ENCODE measurements at regions not wholly inside any gene's neighbourhood (a gene's known extent, or its start where the extent isn't known, plus 50 kb on each side); places are given as distances from the start of the nearest gene placed in this dataset.
"Not testable (repeated sequence)": the region's sequence is repeated elsewhere in the genome, so short reads cannot be mapped to it uniquely, and the experiment has no call there.

- DNase-seq (ENCODE audit: low read depth, low spot score) = no peak
- no peak for TF ChIP-seq CTCF (IDR thresholded peaks at IDR 0.05; ENCODE audit: insufficient read depth, low read length, missing control alignments)
- POLR2A ChIA-PET = no interaction called here
- no peak overlapping the region for H3K4me3 ChIP-seq (ENCODE audit: low read depth, low read length)
- CTCF ChIA-PET = no interaction called here
Observed at GRCh38 chr14:97058074-97058467, 260.9 kb downstream of the VRK1 start.

- TF ChIP-seq CTCF (IDR thresholded peaks at IDR 0.05; ENCODE audit: insufficient read depth, low read length, missing control alignments) = no peak
- POLR2A ChIA-PET = no interaction called here
- CTCF ChIA-PET = no interaction called here
- DNase-seq (ENCODE audit: low read depth, low spot score) = no peak
- H3K4me3 ChIP-seq (ENCODE audit: low read depth, low read length) = no peak overlapping the region
Observed at GRCh38 chr14:97058589-97058988, 261.4 kb downstream of the VRK1 start.

GRCh38 chr14:97061198-97061597 lies 264.0 kb downstream of the VRK1 start:
- DNase-seq (ENCODE audit: low read depth, low spot score) = no peak
- TF ChIP-seq CTCF (IDR thresholded peaks at IDR 0.05; ENCODE audit: insufficient read depth, low read length, missing control alignments) = no peak
- ChIA-PET POLR2A (no interaction called here), CTCF (no interaction called here)
- no peak overlapping the region for H3K4me3 ChIP-seq (ENCODE audit: low read depth, low read length)

GRCh38 chr14:97061714-97062113 lies 264.5 kb downstream of the VRK1 start:
- DNase-seq (ENCODE audit: low read depth, low spot score) = no peak
- ChIA-PET POLR2A (no interaction called here), CTCF (no interaction called here)
- TF ChIP-seq CTCF (IDR thresholded peaks at IDR 0.05; ENCODE audit: insufficient read depth, low read length, missing control alignments) = no peak
- no peak overlapping the region for H3K4me3 ChIP-seq (ENCODE audit: low read depth, low read length)

- no peak for TF ChIP-seq CTCF (IDR thresholded peaks at IDR 0.05; ENCODE audit: insufficient read depth, low read length, missing control alignments)
- no peak overlapping the region for H3K4me3 ChIP-seq (ENCODE audit: low read depth, low read length)
- ChIA-PET CTCF (no interaction called here), POLR2A (no interaction called here)
- no peak for DNase-seq (ENCODE audit: low read depth, low spot score)
Observed at GRCh38 chr14:97065305-97066067, 268.3 kb downstream of the VRK1 start.

- CTCF ChIA-PET = no interaction called here
- no peak for DNase-seq (ENCODE audit: low read depth, low spot score)
- POLR2A ChIA-PET = no interaction called here
- H3K4me3 ChIP-seq (ENCODE audit: low read depth, low read length) = no peak overlapping the region
- TF ChIP-seq CTCF (IDR thresholded peaks at IDR 0.05; ENCODE audit: insufficient read depth, low read length, missing control alignments) = no peak
Observed at GRCh38 chr14:97066068-97066899, 269.1 kb downstream of the VRK1 start.

- POLR2A ChIA-PET; H3K4me3 ChIP-seq (ENCODE audit: low read depth, low read length); CTCF ChIA-PET; DNase-seq (ENCODE audit: low read depth, low spot score): not testable (repeated sequence)
Observed at GRCh38 chr14:97068293-97068692, 271.1 kb downstream of the VRK1 start.

All from AG04449 (cell line).